Astrocyte of the spinal cord (primary cell): ENCODE measurements at regions not wholly inside any gene's neighbourhood (a gene's known extent, or its start where the extent isn't known, plus 50 kb on each side); places are given as distances from the start of the nearest gene placed in this dataset.
A peak's percentile ranks its signal among the peaks of the same experiment; 100 is the strongest.

ENCODE experiments used
- DNase-seq: peaks from one replicate; pipeline ENCODE4 v3.0.0; 2011; ENCODE audit warnings: low read depth, low spot score
- H3K4me3 ChIP-seq: 2 replicates; pipeline ENCODE4 v1.5.1; 2011; ENCODE audit warnings: low read depth, mild to moderate bottlenecking, low read length, moderate library complexity
- CTCF ChIP-seq: IDR thresholded peaks from 2 replicates; pipeline ENCODE4 v1.5.1; 2012; ENCODE audit warnings: low read depth, mild to moderate bottlenecking, low read length, inconsistent platforms
- in situ Hi-C: cut with HindIII; loops from 2 replicates; pipeline ENCODE4 v1.10.0; 2017; ENCODE audit warnings: low sequenced_read_pairs

DNA sequence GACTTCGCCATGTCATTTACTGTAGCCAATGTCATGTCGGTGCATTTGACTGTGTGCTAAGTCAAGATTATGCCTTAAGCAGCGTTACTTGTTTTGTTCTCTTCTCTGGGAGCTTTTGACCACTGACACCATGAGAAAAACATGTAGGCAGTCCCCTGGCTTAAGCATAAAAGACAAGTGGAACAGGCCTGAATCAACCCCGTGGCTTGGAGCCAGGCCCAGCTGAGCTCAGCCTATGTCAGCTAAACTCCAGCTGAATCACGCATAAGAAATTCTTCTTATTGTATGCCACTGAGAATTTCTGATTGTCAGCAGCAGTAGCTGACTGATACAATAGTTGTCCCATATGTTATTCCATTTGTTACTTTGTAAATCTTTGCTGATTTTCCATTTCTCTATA is 261.9 kb downstream of the CBLL2 start:
- peak; percentile 86 for DNase-seq
- TF ChIP-seq CTCF = no peak
- in situ Hi-C loops = no loop called here
- H3K4me3 ChIP-seq = no peak overlapping the region

DNA sequence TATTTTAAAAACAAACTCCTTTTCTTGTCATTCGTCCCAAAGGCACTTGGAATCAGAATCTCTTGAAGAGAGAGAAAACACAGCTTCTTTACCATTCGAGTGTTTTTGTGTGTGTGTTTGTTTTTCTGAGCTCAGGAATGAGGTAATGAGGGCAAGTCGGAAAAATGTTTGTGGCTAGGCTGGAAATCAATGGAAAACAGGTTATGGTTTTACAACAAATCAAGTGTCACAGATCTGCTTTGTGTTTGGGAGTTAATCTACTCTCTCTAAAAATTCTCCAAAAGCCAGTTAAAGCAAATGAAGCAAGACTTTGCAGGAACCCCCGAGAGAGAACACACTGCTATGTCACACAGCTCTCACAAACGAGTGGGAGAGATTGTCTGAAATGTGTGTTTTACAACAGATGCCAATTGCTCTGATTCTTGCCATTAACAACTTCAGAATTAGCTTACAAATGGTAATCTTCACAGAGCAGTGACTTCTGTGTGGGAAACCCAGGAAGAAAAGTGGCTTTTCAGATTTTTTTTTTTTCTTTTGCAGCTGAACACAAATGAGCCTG is 264.1 kb downstream of the CBLL2 start:
- in situ Hi-C loops = no loop called here
- no peak for TF ChIP-seq CTCF
- DNase-seq = peak; percentile 25
- H3K4me3 ChIP-seq = no peak overlapping the region

- in situ Hi-C loops = no loop called here
- DNase-seq = no peak
- TF ChIP-seq CTCF = no peak
- H3K4me3 ChIP-seq = no peak overlapping the region
Measured at GRCh38 chrX:22538580-22538979, 265.9 kb downstream of the CBLL2 start.

DNA sequence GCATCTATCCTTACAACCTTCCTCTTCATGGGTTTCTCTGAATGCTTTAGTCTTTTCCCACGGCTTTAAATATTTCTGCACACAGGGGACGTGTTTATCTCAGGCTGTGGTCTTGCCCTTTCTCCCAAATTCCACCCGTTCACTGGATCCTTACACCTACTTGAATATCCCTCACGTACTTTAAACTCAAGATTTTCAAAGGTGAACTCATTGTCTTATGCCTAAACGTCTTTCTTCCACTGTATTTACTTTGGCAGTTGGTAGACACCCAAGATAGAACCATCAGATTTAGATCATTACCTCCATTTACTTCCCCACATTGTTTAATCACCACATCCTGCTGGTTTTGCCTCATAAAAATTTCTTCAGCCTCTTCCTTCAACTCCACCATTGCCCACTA is 269.2 kb downstream of the CBLL2 start:
- DNase-seq = no peak
- no peak overlapping the region for H3K4me3 ChIP-seq
- TF ChIP-seq CTCF = no peak
- in situ Hi-C loops = no loop called here

- no peak overlapping the region for H3K4me3 ChIP-seq
- DNase-seq = no peak
- no peak for TF ChIP-seq CTCF
- in situ Hi-C loops = no loop called here
Measured at GRCh38 chrX:22542641-22543040, 269.9 kb downstream of the CBLL2 start.

GRCh38 chrX:22559506-22559905 is 286.8 kb downstream of the CBLL2 start:
- no peak for TF ChIP-seq CTCF
- in situ Hi-C loops = no loop called here
- peak; percentile 39 for DNase-seq
- no peak overlapping the region for H3K4me3 ChIP-seq

DNA sequence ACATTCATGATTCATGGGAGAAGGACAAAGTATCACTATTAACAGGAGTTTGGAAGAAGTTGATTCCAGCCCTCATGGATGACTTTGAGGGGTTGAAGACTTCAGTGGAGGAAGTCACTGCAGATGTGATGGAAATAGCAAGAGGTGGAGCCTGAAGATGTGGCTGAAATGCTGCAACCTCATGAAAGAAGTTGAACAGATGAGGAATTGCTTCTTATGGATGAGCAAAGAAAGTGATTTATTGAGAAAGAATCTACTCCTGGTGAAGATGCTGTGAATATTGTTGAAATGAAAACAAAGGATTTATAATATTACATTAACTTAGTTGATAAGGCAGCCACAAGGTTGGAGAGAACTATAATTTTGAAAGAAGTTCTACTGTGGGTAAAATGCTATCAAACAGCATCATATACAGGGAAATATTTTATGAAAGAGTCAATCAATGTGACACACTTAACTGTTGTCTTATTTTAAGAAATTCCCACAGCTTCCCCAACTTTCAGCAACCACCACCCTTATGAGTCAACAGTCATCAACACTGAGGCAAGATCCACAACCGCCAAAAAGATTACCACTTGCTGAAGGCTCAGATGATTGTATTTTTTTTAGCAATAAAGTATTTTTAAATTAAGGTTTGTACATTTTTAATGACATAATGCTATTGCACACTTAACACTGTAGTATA is 302.6 kb downstream of the CBLL2 start:
- in situ Hi-C loops = no loop called here
- H3K4me3 ChIP-seq = no peak overlapping the region
- TF ChIP-seq CTCF = no peak
- DNase-seq = peak; percentile 8
